AG09319 (cell line): ENCODE measurements at regions not wholly inside any gene's neighbourhood (a gene's known extent, or its start where the extent isn't known, plus 50 kb on each side); places are given as distances from the start of the nearest gene placed in this dataset.
"Not testable (repeated sequence)": the region's sequence is repeated elsewhere in the genome, so short reads cannot be mapped to it uniquely, and the experiment has no call there.

Experiments used
- DNase-seq: peaks from one replicate; pipeline ENCODE4 v3.0.0-alpha.2; 2010; ENCODE audit warnings: low read depth; ENCODE audit errors: extremely low read depth
- CTCF ChIP-seq: IDR thresholded peaks from 2 replicates; pipeline ENCODE4 v1.5.1; 2011; ENCODE audit warnings: low read depth, mild to moderate bottlenecking, inconsistent platforms, low read length, moderate library complexity

GRCh38 chr11:31958076-31958735 is 132.7 kb upstream of the RCN1 start:
- DNase-seq = no peak
- peak; percentile 88 for TF ChIP-seq CTCF

DNA sequence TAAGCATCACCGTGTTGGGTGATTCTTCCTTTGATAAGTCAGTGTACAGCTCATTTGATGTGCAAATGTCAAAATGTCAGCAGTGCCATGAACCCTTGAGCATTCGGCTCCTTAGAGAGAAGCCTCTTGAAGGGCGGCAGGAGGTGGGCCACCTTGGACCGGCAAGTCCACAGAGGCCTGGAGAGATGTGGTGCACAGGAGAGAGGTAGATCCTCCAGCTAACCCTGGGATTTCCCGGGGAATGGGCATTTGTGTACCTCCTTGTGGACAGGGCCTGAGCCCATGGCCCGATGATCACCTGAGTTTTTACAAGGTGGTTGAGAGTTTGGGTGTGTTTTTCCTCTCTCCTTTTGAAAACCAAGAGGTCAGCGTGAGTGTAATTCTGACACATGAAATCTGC is 133.2 kb upstream of the RCN1 start:
- DNase-seq = no peak
- TF ChIP-seq CTCF = no peak

DNA sequence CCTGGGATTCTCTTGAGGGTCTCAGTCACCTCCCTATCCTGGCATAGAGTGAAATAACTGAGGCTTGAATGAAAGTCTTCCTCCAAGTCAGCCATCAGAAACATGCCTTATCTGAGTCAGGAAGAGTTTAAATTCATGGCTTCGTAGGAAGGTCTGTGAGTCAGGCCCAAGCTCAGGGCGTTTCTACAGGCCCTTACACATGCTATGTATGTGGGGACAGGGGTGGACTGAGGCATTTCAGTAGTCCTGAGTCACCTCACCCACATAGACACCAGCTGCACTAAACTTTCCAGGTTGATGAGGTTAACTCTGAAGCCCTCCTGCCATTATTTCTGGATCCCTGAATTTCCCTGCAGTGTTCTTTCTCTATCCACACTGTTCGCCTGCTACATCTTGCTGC is 134.6 kb upstream of the RCN1 start:
- DNase-seq = no peak
- TF ChIP-seq CTCF = no peak

DNA sequence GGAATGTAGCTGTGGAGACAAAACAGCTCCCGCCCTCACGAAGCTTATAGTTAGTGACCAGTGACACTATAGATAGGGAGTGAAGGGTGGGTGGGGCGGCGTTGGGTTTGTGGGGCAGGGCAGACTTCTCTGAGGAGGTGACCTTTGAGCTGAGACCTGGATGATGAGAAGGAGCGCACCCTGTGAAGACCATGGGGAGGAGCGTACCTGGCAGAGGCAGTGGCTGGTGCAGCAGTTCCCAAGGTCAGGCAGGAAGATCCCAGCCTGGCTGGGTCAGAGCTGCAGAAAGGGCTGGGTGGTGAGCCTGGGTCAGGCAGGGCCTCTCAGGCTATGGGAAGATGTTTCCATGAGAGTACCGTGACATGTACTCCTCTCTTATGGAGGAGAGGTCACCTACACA is 135.0 kb upstream of the RCN1 start:
- no peak for DNase-seq
- TF ChIP-seq CTCF = no peak

DNA sequence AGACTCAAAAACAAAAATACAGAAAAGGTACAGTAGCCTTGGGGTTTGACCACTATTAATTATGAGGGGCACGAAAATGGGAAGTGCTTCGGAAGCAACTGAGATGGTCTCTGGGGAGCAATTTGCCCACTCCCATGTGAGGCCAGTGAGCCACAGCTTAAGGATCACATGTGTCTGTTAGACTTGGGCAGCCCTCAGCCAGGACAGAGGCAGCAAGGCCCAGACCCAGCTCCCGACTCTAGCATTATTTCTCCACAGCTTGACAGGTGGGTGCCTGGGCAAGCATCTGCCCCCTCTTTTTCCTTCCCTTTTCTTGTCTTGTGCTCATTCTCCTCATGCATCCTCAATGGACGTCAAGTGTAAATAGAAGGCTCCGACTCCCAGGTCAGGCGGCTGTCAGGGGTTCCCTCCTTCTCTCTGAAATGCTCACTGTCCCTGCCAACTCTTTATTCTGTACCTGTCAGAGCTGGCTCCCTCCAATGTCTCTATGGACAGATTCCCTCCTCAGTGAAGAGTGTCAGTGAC is 137.0 kb upstream of the RCN1 start:
- TF ChIP-seq CTCF = no peak
- DNase-seq = no peak

- DNase-seq = not testable (repeated sequence)
Observed at GRCh38 chr11:31949733-31950200, 138.6 kb upstream of the PAX6 start.

DNA sequence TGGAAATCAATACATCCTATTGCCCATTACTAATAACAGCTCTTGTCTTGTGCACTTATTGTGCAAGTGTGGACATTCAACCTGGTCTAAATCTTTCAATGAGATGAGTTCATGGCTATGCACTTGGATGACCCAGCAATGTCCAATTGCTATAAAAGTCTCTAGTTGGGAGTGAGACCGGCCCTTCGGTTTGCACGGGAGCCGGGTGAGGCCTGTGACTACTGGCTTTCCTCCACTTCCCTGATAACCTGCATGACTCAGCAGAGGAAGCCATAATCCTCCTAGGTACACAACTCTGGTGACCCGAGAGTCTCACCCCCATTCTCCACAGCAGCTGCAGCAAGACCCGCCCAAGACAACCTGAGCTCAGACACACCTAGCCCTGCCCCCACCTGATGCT is 135.9 kb upstream of the PAX6 start:
- DNase-seq = no peak
- no peak for TF ChIP-seq CTCF
